ENCODE measurements at regions not wholly inside any gene's neighbourhood (a gene's known extent, or its start where the extent isn't known, plus 50 kb on each side); places are given as distances from the start of the nearest gene placed in this dataset.

DNA sequence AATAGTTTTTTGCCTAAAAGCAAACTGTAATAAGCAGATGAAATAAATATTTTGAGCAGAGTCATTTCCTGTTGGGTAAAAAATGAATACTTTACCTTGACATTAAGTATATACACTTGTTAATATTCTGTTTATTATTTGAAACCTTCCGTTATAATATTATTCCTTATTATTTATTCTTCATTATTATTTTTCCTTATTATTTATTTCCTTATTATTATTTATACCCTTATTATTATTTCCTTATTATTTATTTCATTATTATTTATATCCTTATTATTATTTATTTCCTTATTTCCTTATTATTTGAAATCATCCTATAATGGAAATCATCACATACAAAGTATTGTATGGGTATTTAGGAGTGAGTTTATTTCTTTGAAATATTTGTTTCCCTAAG, 232.2 kb upstream of the RBBP8 start:
- no peak overlapping the region for H3K4me3 ChIP-seq (ENCODE audit: low read depth, low read length)
- no peaks in the 10 kb centered on the region for H3K36me3 ChIP-seq (ENCODE audit: control insufficient read depth, insufficient read depth, low read length)
- no peak for DNase-seq (ENCODE audit: low read depth)
- ChIA-PET POLR2A (no interaction called here), CTCF (no interaction called here)
- H3K27me3 ChIP-seq (ENCODE audit: control insufficient read depth, insufficient read depth, low read length): no peaks in the 10 kb centered on the region
- TF ChIP-seq, protein P1, sequence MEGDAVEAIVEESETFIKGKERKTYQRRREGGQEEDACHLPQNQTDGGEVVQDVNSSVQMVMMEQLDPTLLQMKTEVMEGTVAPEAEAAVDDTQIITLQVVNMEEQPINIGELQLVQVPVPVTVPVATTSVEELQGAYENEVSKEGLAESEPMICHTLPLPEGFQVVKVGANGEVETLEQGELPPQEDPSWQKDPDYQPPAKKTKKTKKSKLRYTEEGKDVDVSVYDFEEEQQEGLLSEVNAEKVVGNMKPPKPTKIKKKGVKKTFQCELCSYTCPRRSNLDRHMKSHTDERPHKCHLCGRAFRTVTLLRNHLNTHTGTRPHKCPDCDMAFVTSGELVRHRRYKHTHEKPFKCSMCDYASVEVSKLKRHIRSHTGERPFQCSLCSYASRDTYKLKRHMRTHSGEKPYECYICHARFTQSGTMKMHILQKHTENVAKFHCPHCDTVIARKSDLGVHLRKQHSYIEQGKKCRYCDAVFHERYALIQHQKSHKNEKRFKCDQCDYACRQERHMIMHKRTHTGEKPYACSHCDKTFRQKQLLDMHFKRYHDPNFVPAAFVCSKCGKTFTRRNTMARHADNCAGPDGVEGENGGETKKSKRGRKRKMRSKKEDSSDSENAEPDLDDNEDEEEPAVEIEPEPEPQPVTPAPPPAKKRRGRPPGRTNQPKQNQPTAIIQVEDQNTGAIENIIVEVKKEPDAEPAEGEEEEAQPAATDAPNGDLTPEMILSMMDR (IDR thresholded peaks at IDR 0.05; ENCODE audit: insufficient read depth, low read depth, low read length): no peak

DNA sequence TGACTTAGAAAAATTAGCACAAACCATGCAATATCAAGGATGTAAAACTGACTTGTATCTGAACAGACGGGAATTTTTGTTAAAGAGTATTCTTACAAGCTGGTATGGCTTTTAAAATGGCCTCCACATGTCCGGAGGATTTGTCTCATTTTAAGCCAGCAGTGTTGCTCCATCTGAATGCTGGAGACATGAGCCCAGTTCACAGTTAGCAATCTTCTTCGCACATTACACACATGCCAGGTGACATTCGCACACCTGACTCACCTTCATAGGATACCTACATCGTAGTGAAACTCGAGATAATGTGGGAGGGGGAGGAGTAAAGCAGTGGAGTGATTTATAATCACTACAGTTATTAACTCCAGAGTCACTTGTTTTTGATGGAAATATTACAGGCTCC, 231.8 kb upstream of the RBBP8 start:
- no peak overlapping the region for H3K4me3 ChIP-seq (ENCODE audit: low read depth, low read length)
- TF ChIP-seq, protein P1 (IDR thresholded peaks at IDR 0.05; ENCODE audit: insufficient read depth, low read depth, low read length): no peak
- ChIA-PET POLR2A (no interaction called here), CTCF (no interaction called here)
- no peak for DNase-seq (ENCODE audit: low read depth)
- H3K36me3 ChIP-seq (ENCODE audit: control insufficient read depth, insufficient read depth, low read length): no peaks in the 10 kb centered on the region
- no peaks in the 10 kb centered on the region for H3K27me3 ChIP-seq (ENCODE audit: control insufficient read depth, insufficient read depth, low read length)

DNA sequence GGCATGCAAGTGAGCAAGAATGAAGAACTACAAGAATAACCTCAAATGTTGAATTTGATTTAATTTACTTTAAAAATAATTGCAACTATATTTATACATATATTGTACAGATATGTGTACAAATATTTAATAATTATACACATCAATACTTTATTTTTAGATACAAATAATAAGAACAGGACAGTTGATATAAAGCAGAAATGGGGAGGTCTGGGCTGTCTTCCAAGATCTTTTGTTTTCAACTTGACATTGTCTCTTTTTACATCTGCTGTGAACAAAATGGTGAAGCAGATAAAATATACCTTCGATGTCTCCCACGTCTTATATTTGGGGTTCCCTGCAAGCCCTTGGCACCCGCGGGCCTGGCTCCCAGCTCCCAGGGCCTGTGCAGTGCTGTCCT, 231.3 kb upstream of the RBBP8 start:
- DNase-seq (ENCODE audit: low read depth): no peak
- Histone ChIP-seq H3K36me3 (ENCODE audit: control insufficient read depth, insufficient read depth, low read length) (no peaks in the 10 kb centered on the region), H3K27me3 (ENCODE audit: control insufficient read depth, insufficient read depth, low read length) (no peaks in the 10 kb centered on the region), H3K4me3 (ENCODE audit: low read depth, low read length) (no peak overlapping the region)
- ChIA-PET POLR2A (no interaction called here), CTCF (no interaction called here)
- TF ChIP-seq, protein P1 (IDR thresholded peaks at IDR 0.05; ENCODE audit: insufficient read depth, low read depth, low read length): no peak

DNA sequence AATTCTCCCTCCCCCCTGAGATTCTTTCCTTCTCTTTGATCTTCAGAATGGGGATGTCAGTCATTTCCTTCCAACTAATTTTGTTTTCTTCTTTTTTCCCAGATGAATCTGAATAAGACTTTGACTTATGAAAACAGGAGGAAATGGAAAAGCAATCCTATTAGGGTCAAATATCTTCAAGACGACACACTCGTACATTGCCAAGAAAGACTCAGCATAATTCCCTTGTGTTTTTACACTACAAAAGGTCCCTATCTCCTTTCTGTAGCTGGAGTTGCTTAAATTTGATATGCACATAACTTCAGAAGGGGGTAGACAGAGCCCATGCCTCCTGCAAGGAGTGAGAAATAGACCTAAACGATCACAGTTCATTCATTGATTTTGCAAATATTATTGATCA, 230.3 kb upstream of the RBBP8 start:
- TF ChIP-seq, protein P1 (IDR thresholded peaks at IDR 0.05; ENCODE audit: insufficient read depth, low read depth, low read length): no peak
- ChIA-PET CTCF (interaction anchor here (1.6 to 1.8 kb wide), 3 partner anchors 9 to 146 kb away, joined by 5 to 7 read pairs (median 6); no protein-coding TSS in a partner anchor), POLR2A (no interaction called here)
- no peaks in the 10 kb centered on the region for H3K36me3 ChIP-seq (ENCODE audit: control insufficient read depth, insufficient read depth, low read length)
- no peak overlapping the region for H3K4me3 ChIP-seq (ENCODE audit: low read depth, low read length)
- no peak for DNase-seq (ENCODE audit: low read depth)
- no peaks in the 10 kb centered on the region for H3K27me3 ChIP-seq (ENCODE audit: control insufficient read depth, insufficient read depth, low read length)

DNA sequence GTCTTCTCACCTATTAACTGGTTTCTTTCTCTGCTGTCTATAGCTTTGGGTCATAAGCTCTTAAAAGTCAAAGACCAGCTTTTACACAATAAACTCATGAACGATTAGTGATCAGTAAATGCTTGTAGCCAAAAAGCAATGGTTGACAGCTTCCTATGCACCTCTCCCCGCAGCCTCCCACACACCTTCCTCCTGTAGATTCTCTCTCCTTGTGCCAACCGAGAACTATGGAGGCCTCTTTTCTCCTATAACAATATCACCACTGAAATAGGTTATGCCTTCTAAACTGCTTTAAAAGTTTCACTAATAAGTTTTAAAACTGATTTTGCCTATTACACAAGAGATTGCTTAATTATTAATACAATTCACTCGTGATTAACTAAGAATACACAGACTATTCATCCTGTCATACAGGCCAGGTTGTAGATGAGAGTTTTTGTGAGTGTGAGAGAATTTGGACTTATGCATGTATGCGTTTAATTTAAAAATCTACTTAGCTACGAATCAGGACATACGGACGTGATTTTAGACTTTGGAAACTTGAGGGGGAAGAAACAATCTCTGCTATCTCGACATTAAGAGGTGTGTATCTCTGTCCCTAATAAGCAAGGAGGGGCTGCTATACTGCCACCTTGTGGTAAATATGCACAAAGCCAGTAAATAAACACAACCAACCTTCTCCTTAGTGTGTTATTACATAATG, 229.1 kb upstream of the RBBP8 start:
- Histone ChIP-seq H3K4me3 (ENCODE audit: low read depth, low read length) (no peak overlapping the region), H3K36me3 (ENCODE audit: control insufficient read depth, insufficient read depth, low read length) (no peaks in the 10 kb centered on the region), H3K27me3 (ENCODE audit: control insufficient read depth, insufficient read depth, low read length) (no peaks in the 10 kb centered on the region)
- ChIA-PET CTCF (interaction anchor here (0.7 to 1.8 kb wide), 7 partner anchors 10 to 148 kb away, joined by 3 to 7 read pairs (median 4); no protein-coding TSS in a partner anchor), POLR2A (no interaction called here)
- no peak for DNase-seq (ENCODE audit: low read depth)
- TF ChIP-seq, protein P1 (IDR thresholded peaks at IDR 0.05; ENCODE audit: insufficient read depth, low read depth, low read length): peak; percentile 64
